ENCODE measurements at regions not wholly inside any gene's neighbourhood (a gene's known extent, or its start where the extent isn't known, plus 50 kb on each side); places are given as distances from the start of the nearest gene placed in this dataset.

- H3K4me1 ChIP-seq (ENCODE audit: control insufficient read depth, insufficient read depth, low read length) = no peaks in the 10 kb centered on the region
- no peak overlapping the region for H3K27ac ChIP-seq (ENCODE audit: low read depth, low read length)
- H3K36me3 ChIP-seq (ENCODE audit: control insufficient read depth, insufficient read depth, low read length) = no peaks in the 10 kb centered on the region
- H3K27me3 ChIP-seq (ENCODE audit: control insufficient read depth, insufficient read depth, low read length) = no peaks in the 10 kb centered on the region
- no peak overlapping the region for H3K9ac ChIP-seq (ENCODE audit: low read length)
- H3K4me3 ChIP-seq (ENCODE audit: low read length) = no peak overlapping the region
These were observed 474.9 kb upstream of the SOX5 start for GRCh38 chr12:24424376-24424775.

- Histone ChIP-seq H3K36me3 (ENCODE audit: control insufficient read depth, insufficient read depth, low read length) (no peaks in the 10 kb centered on the region), H3K4me3 (ENCODE audit: low read length) (no peak overlapping the region), H3K9ac (ENCODE audit: low read length) (no peak overlapping the region), H3K27me3 (ENCODE audit: control insufficient read depth, insufficient read depth, low read length) (no peaks in the 10 kb centered on the region), H3K27ac (ENCODE audit: low read depth, low read length) (no peak overlapping the region), H3K4me1 (ENCODE audit: control insufficient read depth, insufficient read depth, low read length) (no peaks in the 10 kb centered on the region)
These were observed 474.1 kb upstream of the SOX5 start for GRCh38 chr12:24423611-24424010.

- no peaks in the 10 kb centered on the region for H3K36me3 ChIP-seq (ENCODE audit: control insufficient read depth, insufficient read depth, low read length)
- H3K9ac ChIP-seq (ENCODE audit: low read length) = no peak overlapping the region
- H3K27me3 ChIP-seq (ENCODE audit: control insufficient read depth, insufficient read depth, low read length) = no peaks in the 10 kb centered on the region
- no peak overlapping the region for H3K4me3 ChIP-seq (ENCODE audit: low read length)
- H3K4me1 ChIP-seq (ENCODE audit: control insufficient read depth, insufficient read depth, low read length) = no peaks in the 10 kb centered on the region
- no peak overlapping the region for H3K27ac ChIP-seq (ENCODE audit: low read depth, low read length)
These were observed 472.3 kb upstream of the SOX5 start for GRCh38 chr12:24421759-24422158.

- H3K36me3 ChIP-seq (ENCODE audit: control insufficient read depth, insufficient read depth, low read length) = no peaks in the 10 kb centered on the region
- no peak overlapping the region for H3K4me3 ChIP-seq (ENCODE audit: low read length)
- no peak overlapping the region for H3K9ac ChIP-seq (ENCODE audit: low read length)
- no peak overlapping the region for H3K27ac ChIP-seq (ENCODE audit: low read depth, low read length)
- H3K27me3 ChIP-seq (ENCODE audit: control insufficient read depth, insufficient read depth, low read length) = no peaks in the 10 kb centered on the region
- H3K4me1 ChIP-seq (ENCODE audit: control insufficient read depth, insufficient read depth, low read length) = no peaks in the 10 kb centered on the region
These were observed 468.7 kb upstream of the SOX5 start for GRCh38 chr12:24418157-24418556.

- Histone ChIP-seq H3K4me3 (ENCODE audit: low read length) (no peak overlapping the region), H3K36me3 (ENCODE audit: control insufficient read depth, insufficient read depth, low read length) (no peaks in the 10 kb centered on the region), H3K27me3 (ENCODE audit: control insufficient read depth, insufficient read depth, low read length) (no peaks in the 10 kb centered on the region), H3K9ac (ENCODE audit: low read length) (no peak overlapping the region), H3K4me1 (ENCODE audit: control insufficient read depth, insufficient read depth, low read length) (no peaks in the 10 kb centered on the region), H3K27ac (ENCODE audit: low read depth, low read length) (no peak overlapping the region)
These were observed 467.1 kb upstream of the SOX5 start for GRCh38 chr12:24416423-24417109.

GRCh38 chr12:24415934-24416333 lies 466.5 kb upstream of the SOX5 start:
- Histone ChIP-seq H3K9ac (ENCODE audit: low read length) (no peak overlapping the region), H3K4me3 (ENCODE audit: low read length) (no peak overlapping the region), H3K27me3 (ENCODE audit: control insufficient read depth, insufficient read depth, low read length) (no peaks in the 10 kb centered on the region), H3K4me1 (ENCODE audit: control insufficient read depth, insufficient read depth, low read length) (no peaks in the 10 kb centered on the region), H3K27ac (ENCODE audit: low read depth, low read length) (no peak overlapping the region), H3K36me3 (ENCODE audit: control insufficient read depth, insufficient read depth, low read length) (no peaks in the 10 kb centered on the region)

- H3K36me3 ChIP-seq (ENCODE audit: control insufficient read depth, insufficient read depth, low read length) = no peaks in the 10 kb centered on the region
- no peak overlapping the region for H3K4me3 ChIP-seq (ENCODE audit: low read length)
- H3K9ac ChIP-seq (ENCODE audit: low read length) = no peak overlapping the region
- H3K27me3 ChIP-seq (ENCODE audit: control insufficient read depth, insufficient read depth, low read length) = no peaks in the 10 kb centered on the region
- H3K27ac ChIP-seq (ENCODE audit: low read depth, low read length) = no peak overlapping the region
- no peaks in the 10 kb centered on the region for H3K4me1 ChIP-seq (ENCODE audit: control insufficient read depth, insufficient read depth, low read length)
These were observed 465.0 kb upstream of the SOX5 start for GRCh38 chr12:24414480-24414879.

GRCh38 chr12:24411948-24412347 lies 462.5 kb upstream of the SOX5 start:
- Histone ChIP-seq H3K9ac (ENCODE audit: low read length) (no peak overlapping the region), H3K4me3 (ENCODE audit: low read length) (no peak overlapping the region), H3K27ac (ENCODE audit: low read depth, low read length) (no peak overlapping the region)

GRCh38 chr12:24409868-24410267 lies 460.4 kb upstream of the SOX5 start:
- no peaks in the 10 kb centered on the region for H3K4me1 ChIP-seq (ENCODE audit: control insufficient read depth, insufficient read depth, low read length)
- H3K9ac ChIP-seq (ENCODE audit: low read length) = no peak overlapping the region
- no peak overlapping the region for H3K4me3 ChIP-seq (ENCODE audit: low read length)
- H3K36me3 ChIP-seq (ENCODE audit: control insufficient read depth, insufficient read depth, low read length) = no peaks in the 10 kb centered on the region
- no peaks in the 10 kb centered on the region for H3K27me3 ChIP-seq (ENCODE audit: control insufficient read depth, insufficient read depth, low read length)
- H3K27ac ChIP-seq (ENCODE audit: low read depth, low read length) = no peak overlapping the region

More at GRCh38 chr12:24411948-24412347, 462.5 kb upstream of the SOX5 start:
- Histone ChIP-seq H3K36me3 (ENCODE audit: control insufficient read depth, insufficient read depth, low read length) (no peaks in the 10 kb centered on the region), H3K27me3 (ENCODE audit: control insufficient read depth, insufficient read depth, low read length) (no peaks in the 10 kb centered on the region), H3K4me1 (ENCODE audit: control insufficient read depth, insufficient read depth, low read length) (no peaks in the 10 kb centered on the region)

GRCh38 chr12:24408305-24408704 lies 458.8 kb upstream of the SOX5 start:
- Histone ChIP-seq H3K4me1 (ENCODE audit: control insufficient read depth, insufficient read depth, low read length) (no peaks in the 10 kb centered on the region), H3K27ac (ENCODE audit: low read depth, low read length) (no peak overlapping the region), H3K9ac (ENCODE audit: low read length) (no peak overlapping the region), H3K36me3 (ENCODE audit: control insufficient read depth, insufficient read depth, low read length) (no peaks in the 10 kb centered on the region), H3K4me3 (ENCODE audit: low read length) (no peak overlapping the region), H3K27me3 (ENCODE audit: control insufficient read depth, insufficient read depth, low read length) (no peaks in the 10 kb centered on the region)

GRCh38 chr12:24407884-24408283 lies 458.4 kb upstream of the SOX5 start:
- no peaks in the 10 kb centered on the region for H3K4me1 ChIP-seq (ENCODE audit: control insufficient read depth, insufficient read depth, low read length)
- no peak overlapping the region for H3K9ac ChIP-seq (ENCODE audit: low read length)
- no peak overlapping the region for H3K27ac ChIP-seq (ENCODE audit: low read depth, low read length)
- no peaks in the 10 kb centered on the region for H3K27me3 ChIP-seq (ENCODE audit: control insufficient read depth, insufficient read depth, low read length)
- H3K36me3 ChIP-seq (ENCODE audit: control insufficient read depth, insufficient read depth, low read length) = no peaks in the 10 kb centered on the region
- H3K4me3 ChIP-seq (ENCODE audit: low read length) = no peak overlapping the region

- H3K27me3 ChIP-seq (ENCODE audit: control insufficient read depth, insufficient read depth, low read length) = no peaks in the 10 kb centered on the region
- no peak overlapping the region for H3K4me3 ChIP-seq (ENCODE audit: low read length)
- H3K4me1 ChIP-seq (ENCODE audit: control insufficient read depth, insufficient read depth, low read length) = no peaks in the 10 kb centered on the region
These were observed 454.8 kb upstream of the SOX5 start for GRCh38 chr12:24404086-24404815.

GRCh38 chr12:24400533-24400932 lies 451.1 kb upstream of the SOX5 start:
- Histone ChIP-seq H3K27ac (ENCODE audit: low read depth, low read length) (no peak overlapping the region), H3K9ac (ENCODE audit: low read length) (no peak overlapping the region), H3K27me3 (ENCODE audit: control insufficient read depth, insufficient read depth, low read length) (no peaks in the 10 kb centered on the region), H3K4me1 (ENCODE audit: control insufficient read depth, insufficient read depth, low read length) (no peaks in the 10 kb centered on the region), H3K4me3 (ENCODE audit: low read length) (no peak overlapping the region), H3K36me3 (ENCODE audit: control insufficient read depth, insufficient read depth, low read length) (no peaks in the 10 kb centered on the region)

More at GRCh38 chr12:24404086-24404815, 454.8 kb upstream of the SOX5 start:
- Histone ChIP-seq H3K36me3 (ENCODE audit: control insufficient read depth, insufficient read depth, low read length) (no peaks in the 10 kb centered on the region), H3K27ac (ENCODE audit: low read depth, low read length) (no peak overlapping the region), H3K9ac (ENCODE audit: low read length) (no peak overlapping the region)
